Suprapubic skin (tissue), 4 donors: ENCODE measurements at regions not wholly inside any gene's neighbourhood (a gene's known extent, or its start where the extent isn't known, plus 50 kb on each side); places are given as distances from the start of the nearest gene placed in this dataset.

Source experiments
- DNase-seq, 2 donors: peaks; one replicate each; pipeline ENCODE4 v3.0.0-alpha.2; 2019; ENCODE audit warnings: low spot score in 2 of 2
- H3K27ac ChIP-seq: fragments of 200-600 bp; sonication (generic); one replicate; pipeline ENCODE4 v1.5.1; 2019
- H3K27me3 ChIP-seq: fragments of 200-600 bp; sonication (generic); one replicate; pipeline ENCODE4 v1.5.1; 2019
- H3K36me3 ChIP-seq: fragments of 200-600 bp; sonication (generic); one replicate; pipeline ENCODE4 v1.5.1; 2019
- H3K4me1 ChIP-seq: fragments of 200-600 bp; sonication (generic); one replicate; pipeline ENCODE4 v1.5.1; 2019
- H3K4me3 ChIP-seq: fragments of 200-600 bp; sonication (generic); one replicate; pipeline ENCODE4 v1.5.1; 2019; ENCODE audit warnings: mild to moderate bottlenecking
- H3K9me3 ChIP-seq: fragments of 200-600 bp; sonication (generic); one replicate; pipeline ENCODE4 v1.5.1; 2019
- EP300 ChIP-seq: sonication (generic); formaldehyde crosslinking; IDR thresholded peaks from one replicate; pipeline ENCODE4 v1.6.1; 2017; ENCODE audit warnings: antibody characterized with exemption
- POLR2A ChIP-seq, 2 donors: fragments of 450-650 bp; IDR thresholded peaks; one replicate each; pipeline ENCODE4 v1.6.1; 2017; ENCODE audit warnings: antibody characterized with exemption in 2 of 2, mild to moderate bottlenecking in 2 of 2, moderate library complexity in 2 of 2
- POLR2AphosphoS5 ChIP-seq, 3 donors: sonication (generic); formaldehyde crosslinking; IDR thresholded peaks; one replicate each; pipeline ENCODE4 v1.6.1; 2017; ENCODE audit warnings: antibody characterized with exemption in 3 of 3
- WGBS: methylation state at CpG from one replicate; pipeline ENCODE4 v1.1.5; 2018; 5-methylcytosine and 5-hydroxymethylcytosine counted together
- TF ChIP-seq, protein P1 (sequence below), 2 donors: fragments of 200-600 bp in 1 of 2; fragments of 450-650 bp in 1 of 2; sonication (generic) in 1 of 2; IDR thresholded peaks; one replicate each; pipeline ENCODE4 v1.5.1; 2016 to 2019; ENCODE audit warnings: antibody characterized with exemption in 2 of 2, mild to moderate bottlenecking in 1 of 2, moderate library complexity in 1 of 2

DNA sequence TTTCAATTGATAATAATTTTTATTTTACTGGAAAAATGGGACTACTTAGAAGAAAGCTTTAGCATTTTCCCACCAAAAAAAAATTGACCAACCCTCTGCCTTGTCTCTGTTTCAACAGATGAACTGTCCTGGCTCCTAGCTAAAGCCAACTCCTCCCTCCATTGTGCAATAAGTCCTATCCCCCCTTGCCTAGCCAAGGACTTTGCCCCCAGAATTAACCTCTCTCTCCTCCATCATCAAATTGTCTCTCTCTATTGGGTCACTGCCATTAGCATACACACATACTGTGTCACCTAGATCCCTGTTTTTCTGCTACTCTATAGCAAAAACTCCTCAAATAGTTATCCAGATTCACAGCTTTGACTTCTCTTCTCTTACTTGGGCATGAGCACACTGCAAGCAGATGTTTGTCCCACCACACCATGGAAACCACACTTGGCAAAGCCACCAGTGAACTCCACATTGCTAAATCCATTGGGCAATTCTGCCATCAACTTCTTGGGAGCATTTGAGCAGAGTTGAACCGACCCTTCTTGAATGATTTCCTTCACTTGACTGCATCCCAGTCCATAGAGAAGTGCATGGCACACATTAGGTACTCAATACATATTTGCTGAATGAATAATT is 91.4 kb upstream of the NEBL start:
- no peaks in the 10 kb centered on the region for H3K9me3 ChIP-seq
- TF ChIP-seq POLR2AphosphoS5 (IDR thresholded peaks at IDR 0.05), result no peak
- TF ChIP-seq EP300, result no peak
- no peaks in the 10 kb centered on the region for H3K4me1 ChIP-seq
- no peaks in the 10 kb centered on the region for H3K27me3 ChIP-seq
- H3K36me3 ChIP-seq, result no peaks in the 10 kb centered on the region
- no peak for DNase-seq
- no peak overlapping the region for H3K27ac ChIP-seq
- no peak overlapping the region for H3K4me3 ChIP-seq
- 78% methylated on average over 1 of the region's 1 CpG for WGBS

DNA sequence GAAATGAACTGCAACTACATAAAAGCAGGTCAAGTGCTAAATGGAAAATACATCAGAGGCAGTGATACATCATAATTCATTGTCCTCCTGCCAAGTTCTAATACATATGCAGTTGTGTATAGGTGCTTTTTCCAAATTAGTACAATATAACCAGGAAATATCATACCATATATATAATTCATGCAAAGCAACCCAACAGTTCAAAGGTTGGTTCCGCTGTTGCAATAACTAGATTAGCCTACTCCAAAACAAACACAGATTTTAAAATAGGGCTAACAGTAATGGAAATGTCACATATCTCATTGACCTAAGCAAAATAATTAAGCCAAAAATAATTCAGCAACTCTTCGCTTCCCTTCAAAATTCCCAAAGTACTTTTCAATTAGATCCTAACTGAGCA is 88.9 kb upstream of the NEBL start:
- DNase-seq, result no peak

DNA sequence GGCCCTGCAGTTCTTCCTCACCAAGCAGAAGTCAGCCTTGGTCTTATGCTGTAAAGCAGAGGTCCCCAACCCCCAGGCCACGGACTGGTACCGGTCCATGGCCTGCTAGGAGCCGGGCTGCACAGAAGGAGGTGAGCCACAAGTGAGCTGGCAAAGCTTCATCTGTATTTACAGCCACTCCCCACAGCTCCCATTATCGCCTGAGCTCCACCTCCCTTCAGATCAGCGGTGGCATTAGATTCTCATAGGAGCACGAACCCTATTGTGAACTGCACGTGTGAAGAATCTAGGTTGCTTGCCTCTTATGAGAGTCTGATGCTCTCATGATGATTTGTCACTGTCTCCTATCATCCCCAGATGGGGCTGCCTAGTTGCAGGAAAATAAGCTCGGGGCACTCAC is 87.6 kb upstream of the NEBL start:
- H3K4me3 ChIP-seq, result no peak overlapping the region
- no peak for DNase-seq
- 69% methylated on average over 8 of the region's 8 CpGs for WGBS
- no peaks in the 10 kb centered on the region for H3K27me3 ChIP-seq
- H3K4me1 ChIP-seq, result no peaks in the 10 kb centered on the region
- H3K27ac ChIP-seq, result no peak overlapping the region
- no peaks in the 10 kb centered on the region for H3K36me3 ChIP-seq
- TF ChIP-seq POLR2AphosphoS5 (IDR thresholded peaks at IDR 0.05) (no peak), EP300 (no peak), POLR2A (IDR thresholded peaks at IDR 0.05) (no peak)
- TF ChIP-seq, protein P1, sequence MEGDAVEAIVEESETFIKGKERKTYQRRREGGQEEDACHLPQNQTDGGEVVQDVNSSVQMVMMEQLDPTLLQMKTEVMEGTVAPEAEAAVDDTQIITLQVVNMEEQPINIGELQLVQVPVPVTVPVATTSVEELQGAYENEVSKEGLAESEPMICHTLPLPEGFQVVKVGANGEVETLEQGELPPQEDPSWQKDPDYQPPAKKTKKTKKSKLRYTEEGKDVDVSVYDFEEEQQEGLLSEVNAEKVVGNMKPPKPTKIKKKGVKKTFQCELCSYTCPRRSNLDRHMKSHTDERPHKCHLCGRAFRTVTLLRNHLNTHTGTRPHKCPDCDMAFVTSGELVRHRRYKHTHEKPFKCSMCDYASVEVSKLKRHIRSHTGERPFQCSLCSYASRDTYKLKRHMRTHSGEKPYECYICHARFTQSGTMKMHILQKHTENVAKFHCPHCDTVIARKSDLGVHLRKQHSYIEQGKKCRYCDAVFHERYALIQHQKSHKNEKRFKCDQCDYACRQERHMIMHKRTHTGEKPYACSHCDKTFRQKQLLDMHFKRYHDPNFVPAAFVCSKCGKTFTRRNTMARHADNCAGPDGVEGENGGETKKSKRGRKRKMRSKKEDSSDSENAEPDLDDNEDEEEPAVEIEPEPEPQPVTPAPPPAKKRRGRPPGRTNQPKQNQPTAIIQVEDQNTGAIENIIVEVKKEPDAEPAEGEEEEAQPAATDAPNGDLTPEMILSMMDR (IDR thresholded peaks at IDR 0.05), result no peak
- no peaks in the 10 kb centered on the region for H3K9me3 ChIP-seq

More for the DNA sequence above, 88.9 kb upstream of the NEBL start:
- Histone ChIP-seq H3K9me3 (no peaks in the 10 kb centered on the region), H3K4me3 (no peak overlapping the region), H3K27me3 (no peaks in the 10 kb centered on the region), H3K4me1 (no peaks in the 10 kb centered on the region), H3K36me3 (no peaks in the 10 kb centered on the region), H3K27ac (no peak overlapping the region)
- WGBS, result 67% methylated on average over 2 of the region's 2 CpGs
- TF ChIP-seq POLR2A (IDR thresholded peaks at IDR 0.05) (no peak), EP300 (no peak), POLR2AphosphoS5 (IDR thresholded peaks at IDR 0.05) (no peak)
- TF ChIP-seq, protein P1 (IDR thresholded peaks at IDR 0.05), result no peak

DNA sequence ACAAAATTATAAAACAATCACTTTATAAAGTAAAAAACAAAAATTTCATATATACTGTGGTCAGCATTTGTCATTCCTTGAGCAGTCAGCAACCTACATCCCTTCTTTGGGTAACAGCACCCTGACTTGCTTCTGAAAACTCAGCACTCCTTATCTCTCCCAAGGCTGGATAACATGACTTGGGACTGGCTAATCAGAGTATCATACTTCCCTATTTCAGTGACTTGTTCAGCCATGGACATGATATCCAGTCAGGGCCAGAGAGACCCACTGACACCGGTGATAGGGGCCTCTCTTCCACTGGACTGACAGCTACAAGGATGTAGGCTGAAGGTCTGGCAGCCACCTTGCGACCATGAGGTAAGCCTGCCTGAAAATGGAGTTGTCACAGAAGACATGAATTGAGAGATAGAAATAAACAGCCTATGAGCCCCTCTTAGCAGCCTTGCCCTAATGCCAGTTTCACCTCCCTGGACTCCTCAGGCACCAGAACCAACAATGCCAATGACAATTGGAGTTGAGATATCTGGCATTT is 84.4 kb upstream of the NEBL start:
- Histone ChIP-seq H3K4me3 (no peak overlapping the region), H3K36me3 (no peaks in the 10 kb centered on the region), H3K27me3 (no peaks in the 10 kb centered on the region), H3K9me3 (no peaks in the 10 kb centered on the region), H3K4me1 (no peaks in the 10 kb centered on the region), H3K27ac (no peak overlapping the region)
- TF ChIP-seq POLR2AphosphoS5 (IDR thresholded peaks at IDR 0.05), result no peak
- TF ChIP-seq, protein P1 (IDR thresholded peaks at IDR 0.05), result no peak
- no peak for TF ChIP-seq EP300
- no peak for TF ChIP-seq POLR2A (IDR thresholded peaks at IDR 0.05)
- 96% methylated on average over 2 of the region's 2 CpGs for WGBS
- DNase-seq, result no peak

DNA sequence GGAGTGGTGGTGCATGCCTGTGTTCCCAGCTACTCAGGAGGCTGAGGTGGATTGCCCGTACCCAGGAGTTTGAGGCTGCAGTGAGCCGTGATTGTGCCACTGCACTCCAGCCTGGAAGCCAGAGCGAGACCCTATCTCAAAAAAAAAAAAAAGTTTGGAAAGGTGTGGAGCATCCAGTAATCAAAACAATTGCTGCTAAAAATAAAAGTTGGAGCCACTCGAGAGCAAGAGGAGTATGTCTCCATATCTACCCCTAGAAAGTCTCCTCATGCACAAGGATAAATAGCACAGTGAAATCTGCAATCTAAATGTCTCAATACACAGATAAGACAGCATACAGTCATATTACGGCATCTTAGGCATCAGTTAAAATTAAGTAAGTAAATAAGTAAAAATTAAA is 81.5 kb upstream of the NEBL start:
- 99% methylated on average over 5 of the region's 5 CpGs for WGBS

More for the DNA sequence above, 81.5 kb upstream of the NEBL start:
- H3K27me3 ChIP-seq, result no peaks in the 10 kb centered on the region
- no peaks in the 10 kb centered on the region for H3K4me1 ChIP-seq
- H3K9me3 ChIP-seq, result no peaks in the 10 kb centered on the region
- H3K4me3 ChIP-seq, result no peak overlapping the region
- H3K36me3 ChIP-seq, result no peaks in the 10 kb centered on the region
- no peak for TF ChIP-seq POLR2A (IDR thresholded peaks at IDR 0.05)
- TF ChIP-seq POLR2AphosphoS5 (IDR thresholded peaks at IDR 0.05), result no peak
- TF ChIP-seq, protein P1 (IDR thresholded peaks at IDR 0.05), result no peak
- no peak for TF ChIP-seq EP300
- no peak for DNase-seq
- H3K27ac ChIP-seq, result no peak overlapping the region
